Naive thymus-derived CD8-positive, alpha-beta T cell (primary cell): ENCODE measurements at regions not wholly inside any gene's neighbourhood (a gene's known extent, or its start where the extent isn't known, plus 50 kb on each side); places are given as distances from the start of the nearest gene placed in this dataset.

ENCODE experiments used
- ATAC-seq, 2 donors: fragments of 150-1000 bp; cut with Tn5 transposase in 1 of 2; sonication (Bioruptor Pico), chemical (Tn5 transposase) in 1 of 2; 1 replicate in 1 of 2; 2 replicates in 1 of 2; pipeline ENCODE4 v1.10.0; 2021; ENCODE audit warnings: mild to moderate bottlenecking in 2 of 2, moderate library complexity in 2 of 2
- POLR2A ChIA-PET: fragments of 350-600 bp; sonication (Branson Sonifier 250); formaldehyde crosslinking; loops from one replicate; lab custom pipeline; 2021; ENCODE audit warnings: antibody characterized with exemption; lab: Charles Lee
- DNase-seq, 10 donors: peaks; one replicate each; pipeline versions ENCODE4 v3.0.0 to v3.0.0-alpha.2; 2020 to 2022
- H3K27ac Mint-ChIP-seq, 10 donors: one replicate each; pipeline ENCODE4 v1.8.0; 2020 to 2022; ENCODE audit warnings: mild to moderate bottlenecking in 10 of 10, mixed read lengths in 10 of 10, moderate library complexity in 4 of 10, inconsistent platforms in 1 of 10
- H3K27me3 Mint-ChIP-seq, 5 donors: one replicate each; pipeline ENCODE4 v1.8.0; 2021 to 2022; ENCODE audit warnings: mixed read lengths in 5 of 5
- H3K36me3 Mint-ChIP-seq, 3 donors: one replicate each; pipeline ENCODE4 v1.8.0; 2020 to 2022; ENCODE audit warnings: mixed read lengths in 3 of 3, mild to moderate bottlenecking in 2 of 3, inconsistent platforms in 1 of 3
- H3K4me1 Mint-ChIP-seq, 4 donors: one replicate each; pipeline ENCODE4 v1.8.0; 2021 to 2022; ENCODE audit warnings: mixed read lengths in 4 of 4
- H3K4me3 Mint-ChIP-seq, 10 donors: one replicate each; pipeline ENCODE4 v1.8.0; 2020 to 2022; ENCODE audit warnings: mild to moderate bottlenecking in 10 of 10, mixed read lengths in 10 of 10, moderate library complexity in 6 of 10, inconsistent platforms in 1 of 10
- H3K9me3 Mint-ChIP-seq, 9 donors: one replicate each; pipeline ENCODE4 v1.8.0; 2020 to 2022; ENCODE audit warnings: mixed read lengths in 9 of 9, mild to moderate bottlenecking in 3 of 9, inconsistent platforms in 1 of 9, moderate library complexity in 1 of 9

DNA sequence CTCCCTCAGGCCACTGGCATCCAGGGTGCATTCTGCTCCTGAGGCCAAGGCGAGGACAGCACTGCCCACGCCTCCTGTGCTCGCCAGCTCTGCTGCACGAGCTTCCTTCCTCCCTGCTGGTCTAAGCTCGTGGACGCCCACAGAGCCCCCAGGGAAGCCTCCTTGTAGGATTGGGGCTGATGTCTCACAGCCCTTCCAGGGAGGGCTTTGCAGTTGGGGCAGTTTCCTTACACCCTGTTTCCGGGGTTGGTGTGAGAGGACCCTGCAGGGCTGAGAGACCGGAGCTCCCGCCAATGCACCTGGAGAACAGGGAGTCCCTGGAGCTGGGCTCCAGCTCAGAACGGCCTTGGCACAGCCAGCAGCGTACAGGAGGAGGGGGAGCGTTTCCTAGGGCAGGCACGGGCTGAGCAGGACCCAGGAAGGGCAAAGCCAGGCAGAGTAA lies 172.4 kb upstream of the PDE10A start:
- no peak overlapping the region for H3K4me3 Mint-ChIP-seq
- no peaks in the 10 kb centered on the region for H3K36me3 Mint-ChIP-seq
- DNase-seq (no peak), ATAC-seq (no peak)
- POLR2A ChIA-PET = no interaction called here
- H3K4me1 Mint-ChIP-seq = peaks cover 3 to 14% (median 9%) of the 10 kb centered on the region in 4 donors
- H3K9me3 Mint-ChIP-seq = peaks cover 0 to 12% (median 2%) of the 10 kb centered on the region in 9 donors
- peak overlapping the region in 1 of 10 donors; percentile 60 for H3K27ac Mint-ChIP-seq
- H3K27me3 Mint-ChIP-seq = peaks cover 24 to 70% (median 55%) of the 10 kb centered on the region in 5 donors

DNA sequence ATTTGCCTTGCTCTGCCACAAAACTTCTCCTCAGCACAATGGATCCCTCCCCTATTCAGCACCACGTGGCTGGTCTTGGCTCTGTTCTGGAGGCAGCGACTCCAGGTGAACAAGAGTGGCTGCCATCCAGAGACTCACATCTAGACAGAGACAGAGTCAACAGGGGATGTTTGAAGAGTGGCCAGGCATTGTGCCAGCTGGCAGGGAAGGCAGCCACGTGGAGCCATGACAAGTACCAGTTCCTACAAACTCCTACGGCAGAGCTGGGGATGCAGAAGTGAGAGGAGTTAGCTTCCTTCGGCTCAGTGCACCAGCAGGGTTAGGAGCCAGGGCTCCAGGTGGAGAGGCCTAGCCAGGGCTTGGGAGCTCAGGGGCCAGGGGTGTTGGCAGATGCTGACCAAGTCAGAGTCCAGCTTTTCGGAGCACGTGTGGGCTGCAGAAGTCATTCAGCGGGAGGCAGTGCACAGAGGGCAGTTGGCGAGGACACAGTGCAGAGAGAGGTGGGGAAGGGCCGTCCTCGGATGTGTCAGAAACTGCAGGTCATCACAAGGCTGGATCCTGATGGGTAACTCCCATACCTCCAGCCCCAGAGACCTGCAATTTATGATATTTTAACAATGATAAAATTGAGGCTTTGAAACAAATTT lies 171.7 kb upstream of the PDE10A start:
- DNase-seq (no peak), ATAC-seq (no peak)
- peaks cover 24 to 69% (median 54%) of the 10 kb centered on the region in 5 donors for H3K27me3 Mint-ChIP-seq
- peaks cover 0 to 7% (median 0%) of the 10 kb centered on the region in 9 donors for H3K9me3 Mint-ChIP-seq
- H3K27ac Mint-ChIP-seq = no peak overlapping the region
- H3K4me3 Mint-ChIP-seq = no peak overlapping the region
- POLR2A ChIA-PET = no interaction called here
- H3K4me1 Mint-ChIP-seq = peaks cover 3 to 14% (median 9%) of the 10 kb centered on the region in 4 donors
- H3K36me3 Mint-ChIP-seq = no peaks in the 10 kb centered on the region

DNA sequence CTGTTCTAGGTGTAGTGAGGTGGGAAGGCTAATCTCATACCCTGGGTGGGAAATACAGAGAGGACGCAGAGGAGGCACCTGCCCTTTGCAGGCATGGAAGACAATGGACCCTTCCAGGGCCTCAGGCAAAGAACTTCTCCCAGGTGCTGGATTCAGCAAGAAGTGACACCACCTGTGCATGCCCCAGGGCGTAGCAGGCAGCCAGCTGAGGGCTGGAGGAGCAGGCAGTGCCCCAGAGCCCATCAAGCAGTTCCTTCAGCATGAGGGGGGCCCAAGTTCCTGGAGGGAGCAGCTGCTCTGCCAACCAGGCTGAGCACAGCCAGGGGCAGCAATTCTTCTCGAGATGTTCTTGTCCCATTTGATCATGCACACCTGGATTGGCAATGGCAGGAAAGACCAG lies 170.3 kb upstream of the PDE10A start:
- Mint-ChIP-seq H3K9me3 (peaks cover 0 to 4% (median 0%) of the 10 kb centered on the region in 9 donors), H3K27ac (peak overlapping the region in 1 of 10 donors; percentile 40)
- ATAC-seq = no peak

GRCh38 chr6:165831812-165832510 lies 168.9 kb upstream of the PDE10A start:
- Mint-ChIP-seq H3K4me1 (peaks cover 3 to 14% (median 9%) of the 10 kb centered on the region in 4 donors), H3K27ac (no peak overlapping the region), H3K27me3 (peaks cover 21 to 85% (median 57%) of the 10 kb centered on the region in 5 donors), H3K9me3 (peaks cover 0 to 4% (median 0%) of the 10 kb centered on the region in 9 donors), H3K4me3 (peak overlapping the region in 6 of 10 donors; percentile 0 to 52 (median 16)), H3K36me3 (no peaks in the 10 kb centered on the region)
- POLR2A ChIA-PET = no interaction called here
- ATAC-seq (no peak), DNase-seq (no peak)

More for the DNA sequence above, 170.3 kb upstream of the PDE10A start:
- POLR2A ChIA-PET = no interaction called here
- Mint-ChIP-seq H3K27me3 (peaks cover 22 to 74% (median 46%) of the 10 kb centered on the region in 5 donors), H3K36me3 (no peaks in the 10 kb centered on the region), H3K4me1 (peaks cover 3 to 14% (median 9%) of the 10 kb centered on the region in 4 donors), H3K4me3 (no peak overlapping the region)
- DNase-seq = no peak

DNA sequence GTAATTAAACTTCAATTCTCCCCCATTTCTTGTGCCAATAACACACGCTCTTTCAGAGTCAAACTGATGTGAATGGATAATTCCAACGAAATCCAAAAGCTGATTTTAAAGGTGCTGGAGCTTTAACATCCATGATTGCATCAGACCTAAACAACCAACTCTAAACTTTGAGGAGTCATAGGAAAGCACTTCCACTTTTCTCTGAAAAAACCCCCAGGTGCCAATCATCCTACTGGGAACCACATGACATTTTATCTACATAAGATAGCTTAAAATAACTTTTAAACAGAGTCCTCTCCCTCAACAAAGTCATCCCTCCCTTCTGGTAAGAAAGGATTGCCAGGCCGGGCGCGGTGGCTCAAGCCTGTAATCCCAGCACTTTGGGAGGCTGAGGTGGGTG lies 167.7 kb upstream of the PDE10A start:
- Mint-ChIP-seq H3K9me3 (peaks cover 0 to 3% (median 0%) of the 10 kb centered on the region in 9 donors), H3K4me3 (peak overlapping the region in 1 of 10 donors; percentile 20), H3K27ac (no peak overlapping the region), H3K4me1 (peaks cover 3 to 14% (median 9%) of the 10 kb centered on the region in 4 donors), H3K36me3 (no peaks in the 10 kb centered on the region), H3K27me3 (peaks cover 14 to 84% (median 53%) of the 10 kb centered on the region in 5 donors)
- POLR2A ChIA-PET = no interaction called here
- DNase-seq = no peak
- no peak for ATAC-seq

- POLR2A ChIA-PET = no interaction called here
- DNase-seq = no peak
- Mint-ChIP-seq H3K27me3 (peaks cover 14 to 72% (median 41%) of the 10 kb centered on the region in 5 donors), H3K4me3 (no peak overlapping the region), H3K36me3 (no peaks in the 10 kb centered on the region), H3K4me1 (peaks cover 3 to 14% (median 9%) of the 10 kb centered on the region in 4 donors), H3K27ac (no peak overlapping the region), H3K9me3 (peaks cover 0 to 1% (median 0%) of the 10 kb centered on the region in 9 donors)
- ATAC-seq = no peak
These were observed 166.3 kb upstream of the PDE10A start for GRCh38 chr6:165829376-165829775.

- no peak overlapping the region for H3K4me3 Mint-ChIP-seq
- H3K27me3 Mint-ChIP-seq = peaks cover 8 to 56% (median 27%) of the 10 kb centered on the region in 5 donors
- no peak for DNase-seq
- peaks cover 3 to 6% (median 5%) of the 10 kb centered on the region in 4 donors for H3K4me1 Mint-ChIP-seq
- POLR2A ChIA-PET = no interaction called here
- no peak overlapping the region for H3K27ac Mint-ChIP-seq
- H3K36me3 Mint-ChIP-seq = no peaks in the 10 kb centered on the region
- ATAC-seq = no peak
- H3K9me3 Mint-ChIP-seq = peaks cover 0 to 1% (median 0%) of the 10 kb centered on the region in 9 donors
These were observed 164.1 kb upstream of the PDE10A start for GRCh38 chr6:165827190-165827518.

DNA sequence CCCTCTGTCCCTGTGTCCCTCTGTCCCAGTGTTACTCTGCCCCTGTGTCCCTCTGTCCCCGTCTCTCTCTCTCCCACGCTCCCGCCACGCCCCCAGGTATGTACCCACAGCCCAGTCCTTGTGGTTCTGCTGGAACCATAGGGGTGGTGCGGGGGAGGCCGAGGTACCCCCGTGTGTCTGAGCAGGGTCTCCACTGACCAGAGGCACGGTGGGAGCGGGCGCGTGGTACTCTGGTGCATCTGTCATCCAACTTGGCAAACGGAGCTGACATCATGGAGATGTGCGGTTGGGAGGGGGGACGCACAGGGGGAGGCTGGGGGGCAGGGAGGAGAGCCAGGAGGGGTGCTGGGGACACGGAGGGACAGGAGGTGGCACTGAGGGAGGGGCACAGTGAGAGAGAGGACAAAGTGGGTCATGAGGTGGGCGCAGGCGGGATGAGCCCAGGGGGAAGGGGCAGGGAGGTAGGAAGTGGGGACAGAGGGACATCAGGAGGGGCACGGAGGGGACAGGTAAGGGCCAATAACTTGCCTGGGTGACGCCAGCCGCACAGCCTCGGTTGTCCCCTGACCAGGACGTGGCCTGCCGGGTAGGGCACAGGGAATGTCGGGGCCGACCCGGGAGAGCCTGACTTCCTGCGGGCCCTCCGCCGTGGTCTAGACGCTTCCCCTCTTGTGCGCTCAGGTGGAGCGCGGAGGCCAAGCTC lies 163.6 kb upstream of the PDE10A start:
- H3K4me1 Mint-ChIP-seq = peaks cover under 1 to 2% (median under 1%) of the 10 kb centered on the region in 4 donors
- no peak overlapping the region for H3K27ac Mint-ChIP-seq
- H3K36me3 Mint-ChIP-seq = no peaks in the 10 kb centered on the region
- no peak for DNase-seq
- peaks cover 6 to 51% (median 28%) of the 10 kb centered on the region in 5 donors for H3K27me3 Mint-ChIP-seq
- no peaks in the 10 kb centered on the region for H3K9me3 Mint-ChIP-seq
- POLR2A ChIA-PET = no interaction called here
- ATAC-seq = no peak
- no peak overlapping the region for H3K4me3 Mint-ChIP-seq

GRCh38 chr6:165825256-165825815 lies 162.3 kb upstream of the PDE10A start:
- Mint-ChIP-seq H3K4me3 (no peak overlapping the region), H3K4me1 (no peaks in the 10 kb centered on the region), H3K36me3 (no peaks in the 10 kb centered on the region), H3K27ac (no peak overlapping the region), H3K27me3 (peaks cover 9 to 53% (median 30%) of the 10 kb centered on the region in 5 donors), H3K9me3 (no peaks in the 10 kb centered on the region)
- DNase-seq (no peak), ATAC-seq (no peak)
- POLR2A ChIA-PET = no interaction called here

- H3K36me3 Mint-ChIP-seq = no peaks in the 10 kb centered on the region
- ATAC-seq (no peak), DNase-seq (no peak)
- H3K27ac Mint-ChIP-seq = no peak overlapping the region
- no peaks in the 10 kb centered on the region for H3K9me3 Mint-ChIP-seq
- POLR2A ChIA-PET = no interaction called here
- peaks cover 18 to 56% (median 36%) of the 10 kb centered on the region in 5 donors for H3K27me3 Mint-ChIP-seq
- H3K4me3 Mint-ChIP-seq = no peak overlapping the region
- peaks cover 0 to 8% (median 4%) of the 10 kb centered on the region in 4 donors for H3K4me1 Mint-ChIP-seq
These were observed 160.7 kb upstream of the PDE10A start for GRCh38 chr6:165823609-165824326.

DNA sequence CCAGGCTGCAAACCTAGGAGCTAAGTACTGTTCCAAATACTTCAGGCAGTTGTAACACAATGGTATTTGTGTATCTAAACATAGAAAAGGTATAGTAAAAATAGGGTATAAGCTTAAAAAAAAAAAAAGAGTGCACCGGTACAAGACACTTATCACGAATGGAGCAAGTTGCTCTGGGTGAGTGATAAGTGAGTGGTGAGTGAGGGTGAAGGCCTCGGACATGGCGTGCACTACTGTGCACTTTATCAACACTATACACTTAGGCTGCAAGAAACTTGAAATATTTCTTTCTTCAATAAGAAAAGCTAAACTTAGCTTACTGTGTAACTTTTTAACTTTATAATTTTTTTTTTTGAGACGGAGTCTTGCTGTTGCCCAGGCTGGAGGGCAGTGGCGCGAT lies 159.5 kb upstream of the PDE10A start:
- no peak overlapping the region for H3K4me3 Mint-ChIP-seq
- peaks cover 20 to 54% (median 34%) of the 10 kb centered on the region in 5 donors for H3K27me3 Mint-ChIP-seq
- ATAC-seq (no peak), DNase-seq (no peak)
- no peak overlapping the region for H3K27ac Mint-ChIP-seq
- peaks cover 0 to 8% (median 4%) of the 10 kb centered on the region in 4 donors for H3K4me1 Mint-ChIP-seq
- no peaks in the 10 kb centered on the region for H3K36me3 Mint-ChIP-seq
- POLR2A ChIA-PET = no interaction called here
- H3K9me3 Mint-ChIP-seq = no peaks in the 10 kb centered on the region

DNA sequence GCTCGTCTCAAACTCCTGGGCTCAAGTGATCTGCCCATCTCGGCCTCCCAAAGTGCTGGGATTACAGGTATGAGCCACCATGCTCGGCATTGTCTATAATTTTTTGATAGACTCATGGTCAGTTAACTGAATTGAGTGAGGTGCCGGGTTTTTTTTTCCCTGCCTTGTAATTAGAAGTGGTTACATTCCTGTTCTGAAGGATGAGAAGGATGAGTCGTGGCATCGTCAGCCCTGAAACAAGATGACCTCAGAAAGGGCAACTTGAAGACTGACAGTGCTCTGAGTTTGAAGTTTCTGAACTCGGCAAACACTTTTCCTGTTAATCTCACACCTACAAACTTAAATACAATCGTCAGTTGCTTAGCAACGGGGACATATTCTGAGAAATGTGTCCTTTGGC lies 158.7 kb upstream of the PDE10A start:
- ATAC-seq (no peak), DNase-seq (no peak)
- Mint-ChIP-seq H3K4me3 (no peak overlapping the region), H3K27ac (no peak overlapping the region), H3K27me3 (peaks cover 20 to 57% (median 31%) of the 10 kb centered on the region in 5 donors), H3K4me1 (peaks cover 0 to 8% (median 4%) of the 10 kb centered on the region in 4 donors), H3K9me3 (no peaks in the 10 kb centered on the region), H3K36me3 (no peaks in the 10 kb centered on the region)
- POLR2A ChIA-PET = no interaction called here
